ENCODE measurements at regions not wholly inside any gene's neighbourhood (a gene's known extent, or its start where the extent isn't known, plus 50 kb on each side); places are given as distances from the start of the nearest gene placed in this dataset.

GRCh38 chr2:147621656-147622197 is 223.1 kb upstream of the ACVR2A start:
- no peak overlapping the region for H3K4me3 ChIP-seq (ENCODE audit: low read length)
- no peak for DNase-seq (ENCODE audit: low read depth)
- no peak for TF ChIP-seq CTCF (conservative IDR thresholded peaks at IDR 0.05; ENCODE audit: low read length)

DNA sequence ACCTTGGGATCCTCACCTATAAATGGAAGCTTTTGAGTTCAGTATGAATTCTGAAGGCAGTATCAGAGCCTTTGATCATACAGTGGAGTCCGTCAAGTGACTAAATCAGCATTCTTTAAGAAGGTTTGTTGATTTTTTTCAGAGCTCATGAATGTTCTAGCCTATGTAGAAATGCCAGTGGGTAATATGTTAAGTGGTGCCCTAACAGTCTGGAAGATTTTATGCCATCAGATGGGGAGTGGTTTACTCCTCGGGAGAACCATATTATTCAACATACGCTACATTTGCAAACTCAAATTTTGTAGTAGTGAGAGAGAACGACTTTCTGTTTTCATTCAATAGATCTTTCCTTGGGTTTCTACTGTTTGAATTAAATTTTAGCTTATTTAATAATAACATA is 225.0 kb upstream of the ACVR2A start:
- no peak for TF ChIP-seq CTCF (conservative IDR thresholded peaks at IDR 0.05; ENCODE audit: low read length)
- no peak overlapping the region for H3K4me3 ChIP-seq (ENCODE audit: low read length)
- no peak for DNase-seq (ENCODE audit: low read depth)

- TF ChIP-seq CTCF (conservative IDR thresholded peaks at IDR 0.05; ENCODE audit: low read length), result no peak
- DNase-seq (ENCODE audit: low read depth), result no peak
- H3K4me3 ChIP-seq (ENCODE audit: low read length), result no peak overlapping the region
These were observed 229.1 kb upstream of the ACVR2A start for GRCh38 chr2:147615726-147616125.

- no peak overlapping the region for H3K4me3 ChIP-seq (ENCODE audit: low read length)
- TF ChIP-seq CTCF (conservative IDR thresholded peaks at IDR 0.05; ENCODE audit: low read length), result no peak
- no peak for DNase-seq (ENCODE audit: low read depth)
These were observed 229.8 kb upstream of the ACVR2A start for GRCh38 chr2:147614979-147615470.

GRCh38 chr2:147614471-147614870 is 230.4 kb upstream of the ACVR2A start:
- DNase-seq (ENCODE audit: low read depth), result no peak
- H3K4me3 ChIP-seq (ENCODE audit: low read length), result no peak overlapping the region
- no peak for TF ChIP-seq CTCF (conservative IDR thresholded peaks at IDR 0.05; ENCODE audit: low read length)

DNA sequence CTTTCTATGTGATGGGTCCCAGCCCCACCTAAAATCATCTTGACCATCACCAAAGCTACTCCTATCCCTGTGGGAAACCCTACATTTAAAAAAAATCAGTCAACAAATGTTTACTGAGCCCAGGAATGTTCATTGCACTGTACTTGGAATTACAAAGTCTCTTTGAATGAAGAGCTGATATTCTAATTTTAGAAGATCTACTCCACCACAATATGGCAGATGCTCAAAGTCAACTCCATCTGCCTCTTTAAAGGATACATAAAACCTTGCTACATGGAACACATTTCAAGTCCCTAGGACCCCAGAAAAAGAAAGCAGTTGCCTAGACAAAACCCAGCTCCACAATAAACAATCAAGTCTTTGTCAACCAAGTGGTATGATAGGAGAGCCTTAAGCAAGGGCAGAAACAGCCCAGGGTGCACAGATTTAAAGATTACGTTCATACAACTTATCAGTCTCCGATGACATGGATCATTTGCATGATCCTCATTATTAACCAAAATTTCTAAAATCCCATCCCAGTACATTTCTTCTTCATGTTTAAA is 234.3 kb upstream of the ACVR2A start:
- no peak overlapping the region for H3K4me3 ChIP-seq (ENCODE audit: low read length)
- TF ChIP-seq CTCF (conservative IDR thresholded peaks at IDR 0.05; ENCODE audit: low read length), result no peak
- no peak for DNase-seq (ENCODE audit: low read depth)

GRCh38 chr2:147609301-147609700 is 235.5 kb upstream of the ACVR2A start:
- DNase-seq (ENCODE audit: low read depth), result no peak
- TF ChIP-seq CTCF (conservative IDR thresholded peaks at IDR 0.05; ENCODE audit: low read length), result no peak
- H3K4me3 ChIP-seq (ENCODE audit: low read length), result no peak overlapping the region
